NOMO-1 (cell line): ENCODE measurements at regions not wholly inside any gene's neighbourhood (a gene's known extent, or its start where the extent isn't known, plus 50 kb on each side); places are given as distances from the start of the nearest gene placed in this dataset.

Experiments
- DNase-seq, 2 experiments: peaks; one replicate each; lab custom pipeline; 2025; ENCODE audit not compliant: unreplicated experiment in 2 of 2; lab: John Stamatoyannopoulos, UW

DNA sequence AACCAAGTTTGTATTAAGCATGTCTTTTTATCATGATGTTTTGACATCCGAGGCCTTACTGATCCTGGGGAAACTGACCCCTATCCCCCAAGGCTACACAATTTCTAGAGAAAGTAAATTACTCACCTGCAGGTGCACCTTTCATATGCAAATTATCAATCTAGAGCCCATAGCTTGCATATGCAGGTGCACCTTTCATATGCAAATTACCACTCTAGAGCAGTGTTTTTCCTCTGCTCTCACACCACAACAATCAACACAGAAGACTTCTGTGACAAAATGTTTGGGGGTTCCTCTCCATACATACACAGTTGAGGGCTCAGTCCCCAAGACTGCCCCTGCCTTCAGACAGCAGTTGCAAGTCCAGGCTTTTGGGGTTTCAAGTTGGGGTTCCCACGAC is 203.7 kb upstream of the RORB start:
- DNase-seq, result no peak

DNA sequence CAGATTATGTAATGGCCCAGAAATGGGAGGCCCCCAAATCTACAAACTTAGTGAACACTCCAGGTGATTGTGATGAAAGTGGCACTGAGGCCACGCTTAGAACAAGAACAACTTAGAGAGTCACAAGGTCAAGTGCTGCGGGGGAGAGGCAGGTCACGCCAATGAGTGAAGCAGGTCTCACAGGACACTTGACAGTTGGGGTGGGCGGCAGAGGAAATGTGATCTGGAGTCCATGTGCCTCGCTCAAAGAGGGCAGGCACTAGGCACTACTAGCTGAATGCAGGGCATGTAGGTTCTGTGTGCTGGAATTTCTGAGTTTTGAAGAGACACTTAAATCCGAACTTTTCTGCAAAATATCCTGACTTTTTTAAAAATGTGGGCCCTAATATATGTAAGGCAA is 193.2 kb upstream of the RORB start:
- no peak for DNase-seq

DNA sequence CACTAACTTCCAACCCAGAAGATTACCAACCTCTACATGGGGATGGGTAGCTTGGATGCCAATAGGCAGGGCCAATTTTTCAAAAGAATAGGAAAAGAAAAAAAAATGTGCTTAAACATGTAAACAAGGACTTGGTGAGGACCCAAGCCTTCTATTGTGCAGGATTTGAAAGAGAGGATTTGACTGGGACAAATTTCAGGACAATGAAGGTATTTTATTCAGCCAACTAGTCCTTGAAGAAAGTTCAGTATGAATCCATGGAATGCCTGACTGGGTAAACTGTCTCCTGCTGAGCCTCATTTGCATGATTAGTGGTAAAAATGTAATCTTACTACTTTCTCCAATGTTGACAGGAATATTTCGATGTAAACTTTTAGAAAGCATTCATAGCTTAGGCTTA is 192.5 kb upstream of the RORB start:
- DNase-seq, result no peak

DNA sequence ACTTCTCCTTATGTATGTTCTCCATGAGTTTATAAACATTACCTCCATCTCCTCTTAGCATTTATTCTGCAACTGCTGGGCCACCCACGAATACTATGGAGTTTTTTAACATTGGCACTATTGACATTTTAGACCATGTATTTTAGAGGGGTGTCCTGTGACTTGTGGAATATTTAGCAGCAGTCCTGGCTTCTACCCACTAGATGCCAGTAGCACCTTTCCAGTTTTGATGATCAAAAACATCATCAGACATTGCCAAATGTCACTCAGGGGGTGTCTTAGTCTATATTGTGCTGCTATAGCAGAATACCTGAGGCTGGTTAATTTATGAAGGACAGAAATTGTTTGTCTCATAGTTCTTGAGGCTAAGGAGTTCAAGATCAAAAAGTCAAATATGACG is 187.5 kb upstream of the RORB start:
- DNase-seq, result no peak

DNA sequence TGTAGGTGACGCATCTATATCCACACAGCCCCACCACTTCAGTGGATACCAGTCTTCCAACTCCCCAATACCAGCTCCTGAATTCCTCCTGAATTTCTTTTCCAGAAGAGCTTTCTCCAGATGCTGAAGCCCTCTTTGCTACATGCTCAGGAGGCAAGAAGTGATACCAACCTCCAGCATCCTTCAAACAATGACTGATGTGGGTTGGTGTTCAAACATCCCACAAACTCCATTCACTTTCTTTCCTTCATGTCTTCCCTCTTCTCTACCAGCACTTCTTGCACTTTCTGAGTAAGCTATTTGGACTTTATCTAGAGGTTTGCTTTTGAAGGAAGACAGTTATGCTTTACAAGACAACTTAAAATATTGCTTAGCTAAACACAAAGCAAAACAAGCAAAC is 179.9 kb upstream of the RORB start:
- DNase-seq, result no peak

DNA sequence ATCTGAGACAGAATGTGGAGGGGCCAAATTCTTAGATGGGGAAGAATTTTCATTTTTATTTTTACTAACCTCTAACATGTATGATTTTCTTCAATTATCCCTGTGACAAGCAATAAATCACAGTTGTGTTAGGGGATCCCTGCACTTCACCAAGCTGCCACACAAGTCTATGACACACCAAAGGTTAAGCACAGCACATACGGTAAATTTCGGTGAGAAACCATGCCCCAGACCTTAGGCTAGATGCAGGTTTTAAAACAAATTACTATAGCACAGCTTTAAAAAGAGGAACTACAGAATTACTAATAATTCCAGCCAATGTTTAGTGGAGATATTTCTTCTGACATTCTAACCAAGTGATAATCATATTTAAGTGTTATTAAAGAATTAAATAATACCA is 175.7 kb upstream of the RORB start:
- DNase-seq, result no peak

DNA sequence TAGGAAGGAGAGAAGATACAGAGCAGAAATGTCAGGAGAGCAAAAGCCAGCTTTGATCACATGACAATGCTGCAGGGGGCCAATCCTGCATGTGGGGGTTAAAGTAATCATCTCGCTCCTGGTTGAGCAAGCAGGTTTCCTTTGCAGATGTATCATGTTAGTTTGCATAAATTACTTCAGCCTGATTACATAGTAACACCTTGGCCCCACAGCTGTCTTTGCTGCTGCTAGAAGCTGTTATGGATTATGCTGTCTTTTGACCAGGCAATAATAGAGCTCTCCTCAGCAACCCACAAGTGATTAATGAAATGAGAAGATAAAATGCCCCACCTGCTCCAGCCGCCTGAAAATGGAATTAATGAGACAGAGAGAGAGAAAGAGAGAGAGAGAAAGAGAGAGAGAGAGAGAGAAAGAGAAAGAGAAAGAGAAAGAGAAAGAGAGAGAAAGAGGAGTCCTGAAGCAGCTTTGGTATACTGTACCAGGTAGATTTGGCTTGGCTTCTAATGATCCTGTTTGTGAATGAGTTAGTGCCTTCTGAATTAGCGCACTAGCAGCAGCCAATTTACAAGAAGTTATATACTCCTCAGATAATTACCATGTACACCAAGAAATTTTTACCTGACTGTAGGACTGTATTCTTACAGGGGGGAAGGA is 174.3 kb upstream of the RORB start:
- no peak for DNase-seq

DNA sequence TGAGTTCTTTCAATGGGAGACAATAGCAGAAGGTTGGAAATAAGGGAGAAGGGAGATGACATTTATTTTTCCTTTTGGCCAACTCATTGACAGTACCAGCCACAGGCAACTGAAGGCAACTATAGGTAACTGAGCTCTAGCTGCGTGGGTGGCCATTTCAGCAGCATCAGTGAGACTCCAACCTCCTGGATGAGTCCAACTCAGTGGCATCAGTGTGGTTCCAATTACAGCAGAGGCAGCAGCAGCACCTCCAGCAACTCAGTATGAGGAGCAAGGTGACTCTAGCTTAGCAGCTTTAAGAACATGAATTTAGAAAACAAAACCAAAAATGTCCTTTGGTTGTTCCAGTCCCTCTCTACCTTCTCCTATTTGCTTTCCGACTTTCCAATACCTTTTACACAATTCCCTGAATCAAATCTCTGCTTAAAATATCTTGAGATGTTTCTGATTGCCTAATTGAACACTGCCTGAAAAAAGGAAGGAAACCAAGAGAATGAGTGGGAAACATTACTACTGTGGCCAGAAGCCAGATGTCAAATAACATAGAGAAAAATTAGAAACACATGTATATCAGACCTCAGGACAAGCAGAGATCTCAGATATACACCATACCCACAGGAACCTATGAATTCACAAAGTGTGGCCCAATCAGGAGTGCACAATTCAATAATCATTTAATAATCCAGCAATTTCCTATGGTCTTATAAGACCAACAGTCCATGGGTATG is 166.5 kb upstream of the RORB start:
- DNase-seq, result no peak

DNA sequence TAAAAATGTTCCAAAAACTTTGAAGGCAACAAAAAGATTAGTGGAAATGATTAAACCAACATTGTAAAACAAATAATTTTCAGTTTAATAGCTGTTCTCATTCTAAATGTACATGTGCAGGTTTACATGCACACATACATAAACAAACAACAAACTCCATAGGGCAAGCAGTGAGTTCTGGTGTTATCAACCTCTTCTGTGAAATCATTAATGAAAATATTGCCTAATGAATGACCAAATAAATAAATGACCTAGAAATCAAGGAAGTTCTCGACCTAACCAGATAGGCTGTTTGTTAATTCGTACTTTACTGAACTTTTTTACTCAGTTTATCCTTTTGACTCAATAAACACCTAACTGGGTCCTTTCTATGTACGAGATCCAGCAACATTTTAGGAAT is 165.5 kb upstream of the RORB start:
- no peak for DNase-seq

DNA sequence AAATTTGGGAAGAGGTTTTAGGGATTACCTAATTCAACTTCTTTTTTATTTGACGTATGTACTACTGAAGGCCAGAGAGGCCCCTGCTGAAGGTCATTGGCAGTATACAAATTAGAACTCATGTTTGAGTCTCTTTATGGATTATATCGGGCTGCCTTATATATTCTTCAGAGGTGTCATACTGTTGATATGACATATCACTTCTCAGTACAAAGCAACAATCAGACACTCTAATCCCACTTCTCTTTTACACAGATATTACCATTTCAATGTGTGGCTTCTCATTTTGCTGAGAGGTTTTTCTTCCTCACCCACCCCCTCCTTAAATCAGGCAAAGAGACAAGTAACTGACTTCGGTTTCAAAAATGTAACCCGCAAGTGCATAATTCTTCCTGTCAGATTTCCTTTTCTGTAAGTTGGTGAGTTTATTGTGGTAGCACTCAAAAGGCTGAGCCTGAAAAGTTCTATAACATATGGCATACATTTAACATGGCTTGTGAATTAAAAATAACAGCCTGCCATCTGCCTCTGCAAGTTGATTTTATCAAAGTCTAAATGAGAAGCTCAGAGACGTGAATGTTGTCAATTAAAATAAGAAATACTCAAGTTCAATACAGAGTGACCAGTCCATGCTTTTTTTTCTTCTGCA is 163.6 kb upstream of the RORB start:
- DNase-seq, result peak; percentile 69 to 78

DNA sequence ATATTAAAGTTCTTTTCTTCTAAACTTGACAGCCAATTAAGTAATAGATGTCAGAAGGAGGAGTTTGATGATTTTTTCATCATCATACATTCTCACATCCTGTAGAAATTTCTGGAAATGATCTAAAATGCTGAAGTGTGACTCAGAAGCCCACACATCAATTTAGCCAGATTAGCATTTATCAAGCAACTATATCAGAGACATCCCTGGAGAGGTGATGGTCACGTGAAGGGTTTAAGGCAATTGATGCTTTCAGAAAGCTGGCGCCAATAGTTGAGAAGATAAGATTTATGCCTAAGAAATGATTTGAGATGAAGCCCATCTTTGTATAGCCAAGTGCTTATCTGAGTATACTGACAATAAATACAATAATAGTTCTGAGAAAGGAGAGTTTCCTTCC is 162.9 kb upstream of the RORB start:
- DNase-seq, result no peak

DNA sequence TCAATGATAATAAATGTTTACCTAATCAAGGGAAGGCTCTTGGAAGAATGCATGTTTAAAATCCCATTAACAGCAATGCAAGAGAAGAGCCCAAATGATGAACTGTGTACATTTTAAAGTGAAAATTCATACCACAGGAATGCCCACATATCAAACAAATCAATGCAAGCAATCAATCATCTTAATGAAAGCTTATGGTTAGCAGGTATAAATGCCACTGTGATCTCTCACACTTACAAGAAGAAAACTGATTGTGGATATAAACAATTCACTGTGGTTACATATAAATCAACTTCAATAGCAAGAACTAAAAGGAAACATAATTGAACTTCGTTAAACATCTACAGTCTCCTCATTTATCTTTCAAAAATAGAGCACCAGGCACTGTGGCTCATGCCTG is 161.0 kb upstream of the RORB start:
- DNase-seq, result no peak

DNA sequence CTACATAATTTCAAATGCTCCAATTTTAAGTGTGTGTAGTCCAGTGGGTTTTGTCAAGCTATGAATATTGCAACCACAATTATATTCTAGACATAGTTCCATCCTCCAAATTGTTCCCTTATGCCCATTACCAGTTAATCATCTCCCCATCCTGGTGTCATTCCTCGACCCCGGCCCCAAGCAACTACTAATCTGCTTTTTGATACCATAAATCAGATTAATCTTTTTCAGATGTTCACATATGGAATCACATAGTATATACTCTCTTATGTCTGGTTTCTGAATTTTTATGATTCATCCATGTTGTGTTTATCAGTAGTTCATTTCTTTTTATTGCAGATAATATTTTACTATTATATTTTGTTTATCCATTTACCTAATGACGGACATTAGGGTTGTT is 148.4 kb upstream of the RORB start:
- no peak for DNase-seq

DNA sequence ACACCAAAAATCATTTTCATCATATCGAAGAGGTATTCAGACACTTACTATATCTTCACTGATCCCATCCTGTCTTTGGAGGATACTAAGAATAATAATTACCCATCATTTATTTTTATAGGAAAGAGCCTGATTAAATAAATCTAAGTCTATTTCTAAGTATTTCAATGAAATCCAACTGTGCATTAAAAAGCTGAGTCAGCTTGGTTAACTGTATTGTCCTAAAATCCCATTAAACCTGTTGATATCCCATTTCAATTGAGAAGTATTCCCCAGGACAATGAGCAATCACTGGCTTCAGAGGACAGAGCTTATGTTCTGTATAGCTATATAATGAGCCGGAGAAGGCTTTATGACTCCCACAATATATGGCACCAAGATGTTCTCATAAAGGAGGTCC is 142.0 kb upstream of the RORB start:
- no peak for DNase-seq

DNA sequence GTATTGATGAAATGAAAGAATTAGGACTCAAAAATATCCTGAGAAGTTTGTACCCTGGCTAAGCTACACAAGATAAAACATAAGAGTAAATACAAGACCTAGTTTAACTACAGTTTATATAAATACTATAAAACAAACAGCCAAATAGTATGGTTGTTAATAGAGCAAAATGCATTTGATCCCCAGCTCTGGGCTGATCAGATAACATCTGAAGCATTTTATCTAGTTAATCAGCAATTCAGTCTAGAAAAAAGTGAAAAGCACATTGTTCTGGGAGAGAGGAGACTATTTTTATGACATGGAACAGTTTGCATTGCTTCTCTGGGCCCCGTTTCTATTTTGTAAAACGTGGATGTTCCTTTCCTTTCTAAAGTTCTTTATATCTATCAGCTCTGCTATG is 139.6 kb upstream of the RORB start:
- no peak for DNase-seq

DNA sequence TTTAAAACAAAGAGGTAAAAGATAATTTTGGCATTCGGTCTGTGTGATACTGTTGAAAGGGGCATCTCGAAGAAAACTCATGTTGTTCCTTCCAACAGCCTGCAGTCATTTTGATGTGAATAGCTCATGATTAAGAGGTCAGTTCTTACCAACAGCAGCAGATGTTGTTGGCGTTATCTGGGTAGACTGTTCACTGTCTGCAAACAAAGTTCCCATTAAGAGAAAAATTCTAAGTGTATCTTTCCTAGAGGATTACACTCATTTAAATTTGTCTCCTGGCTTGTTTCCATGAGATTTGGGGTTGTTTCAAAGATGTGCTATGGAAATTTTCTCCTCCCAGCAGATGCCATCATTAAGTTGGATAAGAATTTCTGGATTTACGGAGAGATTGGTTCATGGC is 138.2 kb upstream of the RORB start:
- no peak for DNase-seq

DNA sequence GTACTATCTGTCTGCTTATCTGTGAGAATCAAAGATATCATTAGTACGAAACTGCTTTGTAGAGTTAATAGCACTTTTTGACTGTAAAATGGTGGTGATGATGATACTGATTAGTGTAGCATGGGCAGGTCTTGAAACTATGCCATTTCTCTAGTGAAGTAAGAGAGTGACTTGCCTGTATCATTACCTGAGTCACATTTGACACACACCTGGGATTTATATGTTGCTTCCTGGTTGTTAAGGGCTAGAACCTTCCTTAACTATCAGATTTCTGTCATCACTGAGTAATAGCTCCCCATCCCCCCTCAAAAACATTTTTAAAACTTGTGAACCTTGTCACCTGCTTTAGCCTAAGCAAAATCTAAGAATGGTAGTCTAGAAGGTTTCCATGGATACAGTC is 135.6 kb upstream of the RORB start:
- no peak for DNase-seq

DNA sequence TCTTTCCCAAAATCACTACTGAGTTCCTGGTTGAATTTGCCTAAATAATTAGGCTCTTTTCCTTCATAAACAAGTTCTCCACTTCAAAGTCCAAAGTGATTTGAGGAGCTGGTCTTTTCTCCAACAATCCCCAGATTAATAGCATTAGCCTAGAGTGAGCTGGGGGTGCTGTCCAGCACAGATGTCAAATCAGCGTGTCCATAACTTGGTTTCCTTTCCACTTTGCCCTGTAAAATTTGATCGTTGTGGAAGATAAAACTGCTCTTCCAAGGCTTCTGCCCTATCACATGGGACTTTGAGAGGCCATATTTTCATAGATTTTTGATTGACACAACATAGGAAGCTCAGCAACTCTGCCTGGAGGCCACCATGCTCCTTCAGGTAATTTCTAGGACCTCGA is 134.7 kb upstream of the RORB start:
- no peak for DNase-seq

DNA sequence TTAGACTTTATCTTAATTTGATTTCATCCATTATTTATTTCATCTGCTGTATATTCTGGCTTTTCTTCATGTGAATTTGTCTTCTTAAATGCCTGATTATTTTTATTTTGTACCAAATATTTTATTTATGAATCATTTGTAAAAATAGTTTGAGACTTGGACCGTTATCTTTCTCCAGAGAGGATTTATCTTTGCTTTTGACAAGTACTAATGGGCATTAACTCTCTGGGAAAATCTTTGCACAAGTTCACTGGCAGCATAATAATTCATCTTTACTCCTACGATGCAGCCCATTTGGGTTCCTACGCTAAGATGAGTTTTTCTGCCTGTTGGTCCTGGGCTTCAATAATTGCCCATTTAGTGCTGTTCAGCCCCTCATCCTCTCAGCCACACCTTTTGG is 131.0 kb upstream of the RORB start:
- DNase-seq, result no peak

DNA sequence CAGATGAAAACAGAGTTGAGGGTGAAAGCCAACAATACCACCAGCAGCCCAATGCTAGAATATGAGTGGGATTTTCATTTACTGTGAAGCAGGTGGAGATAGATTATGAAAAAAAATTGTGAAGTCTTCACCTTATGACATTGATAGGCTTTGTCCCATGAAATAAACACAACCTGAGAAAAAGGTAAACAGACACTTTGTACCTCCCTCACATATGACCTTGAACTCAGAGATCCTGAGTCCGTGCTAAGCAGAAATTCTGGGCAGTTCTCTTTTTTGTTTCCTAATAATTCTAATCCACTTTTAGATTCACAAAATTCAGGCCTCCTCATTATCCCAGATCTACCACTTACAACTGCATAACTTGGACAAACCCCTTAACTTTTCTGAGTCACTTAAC is 127.3 kb upstream of the RORB start:
- no peak for DNase-seq

DNA sequence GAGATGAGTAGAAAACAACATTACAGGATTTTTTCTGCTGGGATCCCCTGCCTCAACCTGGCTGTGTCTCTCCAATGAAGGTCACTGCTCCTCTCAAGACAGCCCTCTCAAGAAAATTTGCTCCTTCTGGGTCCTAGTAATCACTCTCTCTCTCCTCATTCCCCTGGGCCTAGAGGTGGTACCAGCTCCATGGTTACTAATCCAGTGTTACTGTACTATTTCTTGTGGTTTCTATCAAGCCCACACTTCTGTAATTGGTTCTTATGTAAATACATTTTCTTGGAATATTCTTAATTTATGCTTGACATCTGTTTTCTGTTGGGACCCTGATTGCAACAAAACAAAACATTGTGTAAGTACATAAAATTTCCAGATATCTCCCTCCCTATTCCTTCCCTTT is 123.8 kb upstream of the RORB start:
- DNase-seq, result no peak

DNA sequence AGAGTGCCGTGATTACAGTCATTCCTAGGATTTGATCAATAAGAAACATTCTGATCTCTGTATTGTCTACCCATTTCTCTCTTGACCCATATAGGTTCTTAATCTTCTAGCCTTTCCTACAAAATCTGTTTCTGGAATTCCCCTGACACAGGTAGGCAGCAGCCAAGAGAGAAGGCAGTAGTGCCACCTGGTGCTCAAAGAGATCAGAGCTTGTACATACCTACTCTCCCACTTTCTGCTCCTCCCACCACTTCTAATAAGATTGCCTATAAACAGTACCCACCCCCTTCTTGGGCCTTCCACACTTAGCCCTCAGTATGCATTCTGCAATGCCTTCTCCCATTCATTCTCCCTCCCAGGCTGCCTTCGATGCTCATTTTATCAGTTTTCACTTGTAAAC is 117.4 kb upstream of the RORB start:
- DNase-seq, result no peak
